OCI-M1 (cell line): ENCODE measurements at regions not wholly inside any gene's neighbourhood (a gene's known extent, or its start where the extent isn't known, plus 50 kb on each side); places are given as distances from the start of the nearest gene placed in this dataset.
A peak's percentile ranks its signal among the peaks of the same experiment; 100 is the strongest.

Source experiments
- DNase-seq: peaks from one replicate; lab custom pipeline; 2025; lab: John Stamatoyannopoulos, UW

- DNase-seq: no peak
Observed at GRCh38 chr12:3991798-3992580, 118.8 kb upstream of the PARP11 start.

GRCh38 chr12:3990501-3991280 is 117.5 kb upstream of the PARP11 start:
- no peak for DNase-seq

- no peak for DNase-seq
Observed at GRCh38 chr12:3989218-3989550, 116.0 kb upstream of the PARP11 start.

GRCh38 chr12:3988519-3989217 is 115.5 kb upstream of the PARP11 start:
- DNase-seq: peak; percentile 52

DNA sequence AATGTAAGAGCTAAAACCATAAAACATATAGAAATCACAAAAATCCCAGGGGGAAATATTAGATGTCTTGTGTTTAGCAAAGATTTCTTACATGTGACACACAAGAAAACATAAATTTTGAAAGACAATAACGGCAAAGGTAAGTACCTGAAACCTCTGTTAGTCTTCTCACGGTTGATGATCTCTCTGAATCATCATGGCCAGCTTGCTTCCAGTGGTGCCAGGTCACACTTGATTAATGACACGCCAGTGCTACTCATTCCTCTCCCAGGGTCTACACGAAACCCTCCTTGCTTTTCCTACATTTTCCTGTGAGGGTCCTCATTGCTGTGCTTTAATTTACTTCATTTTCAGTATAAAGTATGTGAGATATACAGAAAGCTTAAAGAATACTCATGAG is 114.4 kb upstream of the PARP11 start:
- no peak for DNase-seq

DNA sequence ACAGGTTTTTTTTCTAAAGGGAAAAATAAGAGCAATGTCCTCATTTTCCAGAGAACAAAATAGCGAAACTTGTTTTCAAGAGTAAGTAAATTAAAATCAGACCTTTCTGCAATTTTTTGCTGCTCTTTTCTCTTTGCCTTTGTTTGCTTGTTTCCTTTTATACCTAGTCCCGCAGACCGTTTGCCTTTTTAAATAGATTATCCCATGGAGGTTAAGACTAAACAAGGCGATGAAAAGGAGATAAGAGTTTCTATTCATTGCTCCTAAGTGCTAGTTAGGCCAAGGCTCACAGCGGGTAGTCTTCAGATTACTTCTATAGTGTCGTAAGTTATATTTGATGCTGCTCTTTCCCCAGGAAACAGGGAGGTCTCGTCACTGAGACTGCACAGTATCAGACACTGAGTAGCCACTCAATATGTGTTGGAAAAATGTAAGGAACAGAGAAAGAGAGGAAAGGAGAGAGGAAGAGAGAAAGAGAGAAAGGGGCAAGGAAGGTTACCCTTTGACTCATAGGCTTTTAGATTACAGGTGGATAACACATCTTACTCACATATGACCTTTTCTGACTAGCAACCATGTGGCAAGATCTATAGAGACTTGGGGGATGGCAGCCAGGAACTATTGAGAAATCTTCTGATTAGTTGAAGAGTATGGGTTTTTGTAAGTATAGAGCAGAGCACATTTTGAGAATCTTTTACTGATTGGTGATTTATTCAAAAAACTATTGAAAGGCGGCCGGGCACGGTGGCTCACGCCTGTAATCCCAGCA is 107.5 kb upstream of the PARP11 start:
- DNase-seq: no peak

DNA sequence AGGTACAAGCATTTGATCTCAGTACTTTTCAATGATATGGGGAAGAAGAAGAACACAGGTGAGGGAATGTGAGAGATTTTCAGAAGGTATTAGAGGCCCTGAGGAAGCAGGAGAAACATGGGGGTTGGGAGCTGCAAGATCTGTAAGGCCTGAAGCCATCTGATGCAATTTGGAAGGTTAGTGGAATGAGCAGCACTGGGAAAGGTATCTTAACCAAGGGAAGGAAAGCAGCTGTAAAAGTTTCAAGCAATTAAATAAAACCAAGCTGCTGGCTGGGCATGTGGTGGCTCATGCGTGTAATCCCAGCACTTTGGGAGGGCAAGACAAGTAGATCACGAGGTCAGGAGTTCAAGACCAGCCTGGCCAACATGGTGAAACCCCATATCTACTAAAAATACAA is 104.4 kb upstream of the PARP11 start:
- no peak for DNase-seq

GRCh38 chr12:3976351-3976938 is 103.2 kb upstream of the PARP11 start:
- no peak for DNase-seq

- DNase-seq: no peak
Observed at GRCh38 chr12:3975652-3976051, 102.5 kb upstream of the PARP11 start.

GRCh38 chr12:3974883-3975282 is 101.7 kb upstream of the PARP11 start:
- DNase-seq: peak; percentile 50

DNA sequence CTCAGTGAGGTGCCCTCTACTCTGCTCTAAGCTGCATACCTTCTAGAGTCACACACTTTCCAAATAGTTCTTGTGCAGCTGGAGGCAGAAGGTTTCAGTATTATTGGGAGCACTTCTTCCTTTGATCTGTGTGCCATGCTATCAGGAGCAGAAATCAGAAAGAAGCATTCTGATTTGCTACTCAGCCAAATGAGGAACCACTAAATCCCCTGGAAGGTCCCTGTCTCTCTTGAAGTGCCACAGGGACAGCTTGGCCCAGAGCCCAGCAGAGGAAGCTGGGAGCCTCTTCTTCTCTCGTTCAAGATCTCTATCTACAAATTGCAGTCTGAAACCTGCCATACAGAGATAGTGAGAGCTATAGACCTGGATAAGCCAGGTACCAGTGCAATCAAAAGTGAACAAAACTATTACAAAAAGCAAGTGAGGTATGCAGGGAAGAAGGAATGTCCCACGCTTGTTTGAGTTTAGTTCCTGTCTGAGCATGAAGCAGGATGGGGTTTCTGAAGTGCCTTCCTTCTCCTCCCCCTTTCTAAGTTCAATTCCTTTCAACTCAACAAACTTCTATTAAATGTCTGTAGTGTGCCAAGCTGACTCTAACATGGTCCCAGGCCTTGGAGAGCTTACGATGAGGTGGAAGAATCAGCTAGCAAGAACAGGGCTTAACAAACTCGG is 100.9 kb upstream of the PARP11 start:
- DNase-seq: peak; percentile 89

DNA sequence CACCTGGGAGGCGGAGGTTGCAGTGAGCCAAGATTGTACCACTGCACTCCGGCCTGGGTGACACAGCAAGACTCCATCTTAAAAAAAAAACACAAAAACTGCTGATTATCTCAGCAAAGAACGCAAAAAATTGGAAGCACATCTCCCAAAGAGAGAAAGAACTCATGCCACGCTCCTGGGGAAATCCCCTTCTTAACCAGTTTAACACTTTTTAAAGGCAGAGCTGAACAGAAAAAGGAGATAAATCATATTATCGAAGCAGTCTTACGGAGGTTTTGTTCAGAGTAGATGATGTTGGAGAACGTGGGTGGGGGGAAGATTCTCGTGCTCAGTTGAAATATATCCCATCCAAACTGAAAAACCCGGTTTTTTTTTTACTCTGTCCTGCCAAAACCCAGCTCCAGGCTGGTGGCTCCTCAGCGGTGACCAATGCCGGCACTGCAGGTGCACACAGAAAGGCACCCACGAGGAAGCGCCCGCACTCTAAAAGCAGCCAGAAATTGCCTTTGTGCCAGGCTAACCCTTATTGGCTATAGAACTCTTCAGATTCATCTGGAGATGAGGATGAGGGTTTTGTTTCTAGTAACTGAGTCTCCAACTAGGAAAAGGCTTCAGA is 100.2 kb upstream of the PARP11 start:
- DNase-seq: no peak

DNA sequence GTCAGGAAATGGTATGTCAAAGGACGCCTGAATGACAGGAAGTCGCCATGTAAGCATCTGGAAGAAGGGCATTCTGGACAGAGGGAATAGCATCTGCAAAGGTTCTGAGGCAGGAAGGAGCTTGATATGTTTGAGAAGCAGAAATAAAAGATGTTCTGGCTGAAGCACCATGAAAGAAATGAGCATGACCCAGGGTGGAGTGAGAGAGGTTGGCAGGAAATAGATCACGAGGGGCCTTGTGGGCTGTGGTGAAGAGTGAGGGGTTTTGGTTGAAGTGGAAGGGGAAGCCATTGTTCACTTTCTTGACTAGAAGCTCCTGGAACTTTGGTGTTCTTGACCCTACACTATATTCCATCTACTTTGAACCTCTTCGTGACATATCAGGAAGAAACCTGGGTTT is 99.4 kb upstream of the PARP11 start:
- no peak for DNase-seq

DNA sequence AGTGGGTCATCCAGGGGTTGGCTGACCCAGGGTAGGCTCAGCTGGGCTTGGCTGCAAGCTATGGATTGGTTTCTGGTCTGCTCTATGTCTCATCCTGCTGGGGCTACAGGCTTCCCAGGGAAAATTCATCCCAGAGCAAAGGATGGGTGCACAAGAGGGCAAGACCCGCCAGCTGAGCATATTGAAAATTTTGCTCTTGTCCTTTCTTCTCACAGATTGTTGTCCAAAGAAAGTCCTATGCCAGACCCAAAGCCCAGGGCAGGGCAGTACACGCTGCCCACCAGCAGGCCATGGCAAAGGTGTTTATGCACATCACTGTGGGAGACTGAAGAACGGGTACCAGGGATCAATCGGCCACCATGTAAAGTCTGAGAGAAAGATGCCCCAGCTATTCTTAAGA is 95.3 kb upstream of the PARP11 start:
- no peak for DNase-seq

DNA sequence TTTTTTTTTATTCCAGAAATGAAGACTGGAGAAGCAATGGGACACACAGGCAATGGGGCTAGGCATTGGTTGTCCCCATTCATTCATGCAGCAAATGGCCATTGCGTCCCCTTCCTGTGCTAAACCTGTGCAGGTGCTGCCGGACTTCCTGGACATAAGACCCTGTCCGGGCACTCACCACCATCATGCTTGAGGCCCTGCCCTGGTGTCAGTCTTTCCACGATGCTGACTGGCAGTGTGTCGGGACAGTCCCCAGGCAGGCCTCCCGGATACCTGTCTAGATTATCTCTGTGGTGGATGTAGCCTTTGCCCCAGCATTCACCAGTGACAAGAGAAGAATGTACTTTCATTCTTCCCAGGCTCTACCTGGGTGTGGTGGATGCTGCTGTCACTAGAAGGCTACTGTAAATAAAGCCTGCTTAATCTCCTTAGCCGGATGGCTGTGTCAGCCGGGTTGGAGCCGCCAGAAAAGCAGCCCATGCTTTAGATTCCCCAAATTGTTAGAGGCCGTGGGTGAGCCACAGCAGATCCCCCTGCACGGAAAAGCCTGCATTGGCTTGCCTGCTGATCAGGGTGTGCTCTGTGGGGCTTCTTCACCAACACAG is 94.5 kb upstream of the PARP11 start:
- DNase-seq: no peak

DNA sequence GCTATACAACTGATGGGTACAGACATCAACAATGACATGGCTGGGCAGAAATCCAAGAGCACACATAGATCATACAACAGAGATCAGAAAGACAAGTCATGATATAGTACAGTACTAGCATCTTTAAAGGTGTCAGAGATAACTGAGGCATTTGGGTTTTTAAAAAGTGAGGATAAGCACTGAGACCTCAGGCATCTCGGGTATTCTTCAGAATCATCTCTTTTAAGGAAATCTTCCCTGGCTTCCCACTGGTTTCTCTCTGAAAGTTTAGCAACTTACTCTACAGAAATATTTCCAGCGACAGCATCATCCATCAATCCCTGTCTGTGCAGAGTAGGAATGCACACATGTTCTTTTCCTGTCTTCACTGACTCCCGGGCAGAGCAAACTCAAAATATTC is 93.2 kb upstream of the PARP11 start:
- no peak for DNase-seq

DNA sequence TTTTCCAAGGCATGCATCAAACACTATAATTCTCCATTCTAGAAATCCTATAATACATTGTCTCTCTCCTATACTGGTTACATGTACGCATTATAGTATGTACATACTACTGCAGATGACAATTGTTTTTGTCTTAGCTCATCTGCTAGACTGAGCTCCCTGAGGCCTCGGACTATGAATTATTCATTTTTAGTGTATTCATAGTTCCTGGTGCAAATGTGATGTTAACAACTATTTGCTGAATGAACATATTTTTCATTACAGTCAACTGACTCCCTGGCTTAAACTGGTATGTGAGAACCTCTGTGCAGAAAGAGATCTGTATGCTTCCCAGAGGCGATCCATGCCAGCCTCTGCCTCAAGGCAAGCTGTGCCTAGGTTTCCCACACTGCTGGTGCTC is 91.8 kb upstream of the PARP11 start:
- DNase-seq: no peak

DNA sequence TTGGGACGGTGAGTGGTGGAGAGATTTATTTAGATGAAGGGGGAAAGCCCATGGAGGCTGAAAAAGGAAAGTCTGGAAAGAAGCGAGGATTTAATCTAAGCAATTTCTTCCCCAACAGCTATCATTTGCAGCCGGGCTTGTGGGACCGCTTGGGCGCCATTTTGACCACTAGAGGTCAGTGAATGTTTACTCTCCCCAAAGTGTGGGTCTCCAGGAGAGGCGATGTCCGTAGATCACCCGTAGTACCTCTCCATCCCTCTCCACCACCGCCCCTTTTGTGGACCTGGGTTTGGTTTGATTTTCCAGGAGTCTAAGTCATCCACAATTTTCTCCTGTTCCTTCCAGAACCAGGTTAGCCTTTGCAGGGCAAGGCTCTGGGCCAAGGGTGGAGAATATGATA is 91.2 kb upstream of the PARP11 start:
- DNase-seq: peak; percentile 52

- peak; percentile 93 for DNase-seq
Observed at GRCh38 chr12:3962631-3963483, 89.7 kb upstream of the PARP11 start.
